H1 (cell line): ENCODE measurements at regions not wholly inside any gene's neighbourhood (a gene's known extent, or its start where the extent isn't known, plus 50 kb on each side); places are given as distances from the start of the nearest gene placed in this dataset.

Experiments used
- CTCF ChIA-PET: fragments of 300-600 bp; sonication (Branson Sonifier 250); formaldehyde crosslinking; loops from one replicate; lab custom pipeline; 2021; ENCODE audit not compliant: partially characterized antibody; lab: Charles Lee
- POLR2A ChIA-PET: fragments of 300-600 bp; sonication (Branson Sonifier 250); formaldehyde crosslinking; loops from one replicate; lab custom pipeline; 2021; ENCODE audit warnings: inconsistent platforms; ENCODE audit not compliant: partially characterized antibody; lab: Charles Lee
- DNase-seq, 2 experiments: peaks; one replicate each; pipeline versions ENCODE4 v3.0.0 to v3.0.0-alpha.2; 2010 to 2022; ENCODE audit warnings: low spot score in 2 of 2, low read depth in 1 of 2, mixed read lengths in 1 of 2
- FAIRE-seq: peaks from 2 replicates; lab custom pipeline; 2011; peaks lifted over from hg19 to GRCh38; lab: Jason Lieb, UNC
- H2AFZ ChIP-seq: 2 replicates; pipeline ENCODE4 v1.8.1; 2012; ENCODE audit warnings: low read length, inconsistent platforms
- H2AK5ac ChIP-seq: 2 replicates; pipeline ENCODE4 v1.6.1; 2013; ENCODE audit warnings: low read depth, low read length
- H2BK120ac ChIP-seq: replicated peaks from 2 replicates; pipeline ENCODE3; 2013; ENCODE audit warnings: low read depth, low read length, inconsistent platforms
- H2BK12ac ChIP-seq: 2 replicates; pipeline ENCODE4 v1.6.1; 2013; ENCODE audit warnings: low read depth, low read length
- H2BK15ac ChIP-seq: 2 replicates; pipeline ENCODE4 v1.6.1; 2013; ENCODE audit warnings: low read length
- H2BK20ac ChIP-seq: 2 replicates; pipeline ENCODE4 v1.6.1; 2013; ENCODE audit warnings: low read length
- H2BK5ac ChIP-seq: 2 replicates; pipeline ENCODE4 v1.6.1; 2013; ENCODE audit warnings: low read depth, low read length
- H3K14ac ChIP-seq: 2 replicates; pipeline ENCODE4 v1.6.1; 2013; ENCODE audit warnings: inconsistent platforms; ENCODE audit not compliant: insufficient read length
- H3K18ac ChIP-seq: 2 replicates; pipeline ENCODE4 v1.6.1; 2013; ENCODE audit warnings: low read length; ENCODE audit errors: extremely low read depth
- H3K23ac ChIP-seq: 2 replicates; pipeline ENCODE4 v1.6.1; 2013; ENCODE audit warnings: inconsistent platforms; ENCODE audit not compliant: insufficient read length
- H3K23me2 ChIP-seq: 2 replicates; pipeline ENCODE4 v1.6.1; 2013; ENCODE audit warnings: low read depth, low read length
- H3K27ac ChIP-seq: 2 replicates; pipeline ENCODE4 v1.6.1; 2011; ENCODE audit warnings: low read depth, low read length, inconsistent platforms
- H3K27me3 ChIP-seq, 4 experiments: replicated peaks in 1 of 4; 1 replicate in 1 of 4; 2 replicates in 3 of 4; pipeline versions ENCODE4 v1.6.1 to v1.8.1; 2011 to 2013; ENCODE audit warnings: low read length in 3 of 4, mild to moderate bottlenecking in 3 of 4, inconsistent platforms in 2 of 4, mixed read lengths in 2 of 4, moderate library complexity in 1 of 4; ENCODE audit not compliant: control insufficient read depth in 3 of 4, insufficient read depth in 3 of 4; ENCODE audit errors: extremely low read depth in 1 of 4
- H3K36me3 ChIP-seq, 4 experiments: 2 replicates each; pipeline versions ENCODE4 v1.6.1 to v1.8.1; 2011 to 2013; ENCODE audit warnings: mild to moderate bottlenecking in 4 of 4, low read length in 3 of 4, moderate library complexity in 2 of 4, control low read depth in 1 of 4, inconsistent platforms in 1 of 4; ENCODE audit not compliant: insufficient read depth in 4 of 4, control insufficient read depth in 2 of 4
- H3K4ac ChIP-seq: replicated peaks from 2 replicates; pipeline ENCODE3; 2013; ENCODE audit warnings: low read length, low read depth, mixed read lengths, inconsistent platforms; ENCODE audit not compliant: insufficient read length
- H3K4me1 ChIP-seq, 4 experiments: replicated peaks in 1 of 4; 1 replicate in 1 of 4; 2 replicates in 3 of 4; pipeline versions ENCODE4 v1.6.1 to v1.8.1; 2011 to 2013; ENCODE audit warnings: low read length in 3 of 4, inconsistent platforms in 2 of 4, mixed read lengths in 1 of 4; ENCODE audit not compliant: insufficient read depth in 4 of 4, control insufficient read depth in 3 of 4
- H3K4me2 ChIP-seq, 2 experiments: 2 replicates each; pipeline versions ENCODE4 v1.6.1 to v1.8.1; 2011 to 2013; ENCODE audit warnings: low read depth in 2 of 2, low read length in 2 of 2, control low read depth in 1 of 2, inconsistent platforms in 1 of 2, mild to moderate bottlenecking in 1 of 2; ENCODE audit not compliant: insufficient read depth in 1 of 2
- H3K4me3 ChIP-seq, 4 experiments: fragments of 200-600, 300-600 bp in 1 of 4; sonication (generic), shearing (Covaris generic), sonication (Bioruptor Twin) in 1 of 4; 2 replicates each; pipeline versions ENCODE4 v1.5.1 to v1.8.1; 2011 to 2016; ENCODE audit warnings: low read length in 4 of 4, low read depth in 3 of 4, control low read depth in 2 of 4, inconsistent platforms in 2 of 4, mild to moderate bottlenecking in 2 of 4, mixed read lengths in 1 of 4, moderate library complexity in 1 of 4; ENCODE audit not compliant: insufficient read depth in 2 of 4; ENCODE audit errors: extremely low read depth in 1 of 4
- H3K56ac ChIP-seq: replicated peaks from 2 replicates; pipeline ENCODE3; 2013; ENCODE audit warnings: low read depth, mild to moderate bottlenecking, mixed read lengths, low read length, inconsistent platforms; ENCODE audit not compliant: insufficient read length
- H3K79me1 ChIP-seq: 2 replicates; pipeline ENCODE4 v1.6.1; 2013; ENCODE audit warnings: low read depth, low read length, control low read depth
- H3K79me2 ChIP-seq, 2 experiments: 2 replicates each; pipeline versions ENCODE4 v1.6.1 to v1.8.1; 2012 to 2013; ENCODE audit warnings: low read length in 2 of 2, mild to moderate bottlenecking in 2 of 2, inconsistent platforms in 1 of 2; ENCODE audit not compliant: insufficient read depth in 2 of 2, control insufficient read depth in 1 of 2
- H3K9ac ChIP-seq, 4 experiments: replicated peaks in 1 of 4; 1 replicate in 1 of 4; 2 replicates in 3 of 4; pipeline versions ENCODE4 v1.6.1 to v1.8.1; 2011 to 2013; ENCODE audit warnings: low read depth in 3 of 4, low read length in 3 of 4, control low read depth in 2 of 4, mild to moderate bottlenecking in 2 of 4, moderate library complexity in 2 of 4, inconsistent platforms in 1 of 4; ENCODE audit errors: extremely low read depth in 1 of 4
- H3K9me3 ChIP-seq, 2 experiments: 2 replicates each; pipeline versions ENCODE4 v1.6.1 to v1.8.1; 2012 to 2013; ENCODE audit warnings: mild to moderate bottlenecking in 2 of 2, moderate library complexity in 2 of 2, control low read depth in 1 of 2, inconsistent platforms in 1 of 2, low read depth in 1 of 2, low read length in 1 of 2, mixed read lengths in 1 of 2; ENCODE audit not compliant: insufficient read depth in 2 of 2
- H4K20me1 ChIP-seq, 2 experiments: replicated peaks in 1 of 2; 2 replicates each; pipeline versions ENCODE3 to v1.8.1; 2011 to 2013; ENCODE audit warnings: inconsistent platforms in 2 of 2, low read length in 2 of 2, mild to moderate bottlenecking in 1 of 2; ENCODE audit not compliant: insufficient read depth in 2 of 2, control insufficient read depth in 1 of 2
- H4K5ac ChIP-seq: 2 replicates; pipeline ENCODE4 v1.6.1; 2013; ENCODE audit warnings: low read length, low read depth, mixed read lengths, inconsistent platforms; ENCODE audit not compliant: insufficient read length
- H4K8ac ChIP-seq: 2 replicates; pipeline ENCODE4 v1.8.0; 2013; ENCODE audit warnings: mild to moderate bottlenecking, moderate library complexity, low read length, inconsistent platforms; ENCODE audit not compliant: insufficient read depth; ENCODE audit errors: extremely low read depth
- H4K91ac ChIP-seq: replicated peaks from 2 replicates; pipeline ENCODE3; 2013; ENCODE audit warnings: low read length, mixed read lengths, inconsistent platforms; ENCODE audit not compliant: insufficient read length
- ASH2L ChIP-seq: fragments of 200-600, 300-600 bp; sonication (generic); IDR thresholded peaks from one replicate; pipeline ENCODE4 v1.7.1; 2017; ENCODE audit warnings: low read length
- HDAC2 ChIP-seq, 2 experiments: fragments of 300-600 bp in 1 of 2; sonication (generic) in 1 of 2; IDR thresholded peaks; 2 replicates each; pipeline ENCODE4 v1.6.1; 2011 to 2012; ENCODE audit warnings: low read depth in 2 of 2, low read length in 2 of 2, mild to moderate bottlenecking in 2 of 2, moderate library complexity in 2 of 2, borderline replicate concordance in 1 of 2, inconsistent platforms in 1 of 2
- JUN ChIP-seq: IDR thresholded peaks from 2 replicates; pipeline ENCODE4 v1.6.1; 2011; ENCODE audit warnings: low read depth, mild to moderate bottlenecking, improper control_type of control experiment, low read length
- POU5F1 ChIP-seq: IDR thresholded peaks from 2 replicates; pipeline ENCODE4 v1.6.1; 2011; ENCODE audit warnings: low read depth, mild to moderate bottlenecking, low read length, moderate library complexity
- TBP ChIP-seq: IDR thresholded peaks from 2 replicates; pipeline ENCODE4 v1.6.1; 2011; ENCODE audit warnings: low read depth, low read length, improper control_type of control experiment
- ZNF274 ChIP-seq: IDR thresholded peaks from 2 replicates; pipeline ENCODE4 v1.7.0; 2012; ENCODE audit warnings: low read length, borderline replicate concordance; ENCODE audit errors: extremely low read depth
- WGBS, 2 experiments: shearing (Covaris generic) in 1 of 2; methylation state at CpG; one replicate each; pipeline versions ENCODE4 v1.1.6 to v1.1.7; 2013 to 2015; ENCODE audit warnings: low lambda C conversion rate in 2 of 2, mixed read lengths in 2 of 2, inconsistent platforms in 1 of 2, low coverage in 1 of 2, missing lambda C conversion rate in 1 of 2; ENCODE audit not compliant: insufficient replicate concordance in 2 of 2, insufficient coverage in 1 of 2, insufficient read length in 1 of 2; ENCODE audit errors: extremely low coverage in 1 of 2, missing lambda C conversion rate in 1 of 2; 5-methylcytosine and 5-hydroxymethylcytosine counted together

DNA sequence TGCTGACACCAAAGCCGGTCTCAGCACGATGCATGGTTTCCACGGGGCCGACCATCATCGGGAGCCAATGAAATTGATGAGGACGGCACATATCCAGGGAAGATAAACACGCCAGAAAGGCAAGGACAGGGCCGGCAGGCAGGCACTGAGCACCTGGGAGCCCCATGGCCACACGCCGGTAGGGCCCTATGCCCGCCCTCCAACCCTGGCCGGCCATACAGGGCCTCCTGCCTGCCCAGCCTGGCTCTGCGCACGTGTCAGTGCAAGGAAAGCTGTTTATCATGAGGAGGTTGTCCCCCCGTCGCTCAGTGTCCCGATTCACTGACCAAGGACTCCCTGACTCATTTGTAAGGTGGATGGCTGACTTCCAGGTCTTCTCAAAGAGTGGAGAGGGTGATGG is 237.5 kb downstream of the GLI2 start:
- Histone ChIP-seq H3K9ac (no peak overlapping the region), H3K4me3 (no peak overlapping the region), H4K91ac (no peak overlapping the region), H3K4ac (no peak overlapping the region), H2BK5ac (no peak overlapping the region), H3K56ac (no peak overlapping the region), H3K27ac (no peak overlapping the region), H3K9me3 (no peaks in the 10 kb centered on the region), H3K27me3 (no peaks in the 10 kb centered on the region), H3K36me3 (peaks cover 17 to 64% (median 50%) of the 10 kb centered on the region in 4 experiments), H4K5ac (no peak overlapping the region), H2AK5ac (no peak overlapping the region), H3K14ac (no peak overlapping the region), H2BK20ac (no peak overlapping the region), H2BK120ac (no peak overlapping the region), H2AFZ (no peak overlapping the region), H3K4me1 (no peaks in the 10 kb centered on the region; a peak in 2 of 7 replicates), H3K23ac (no peak overlapping the region), H4K8ac (no peak overlapping the region), H3K4me2 (no peak overlapping the region), H2BK12ac (no peak overlapping the region), H3K79me1 (no peaks in the 10 kb centered on the region), H3K23me2 (0 out of 2 replicates have a peak, but pooled peaks cover 3% of the 10 kb centered on the region), H4K20me1 (peaks cover 0 to 17% of the 10 kb centered on the region in 2 experiments), H3K18ac (no peak overlapping the region), H2BK15ac (no peak overlapping the region), H3K79me2 (no peaks in the 10 kb centered on the region)
- ChIA-PET POLR2A (no interaction called here), CTCF (interaction anchor here (1.3 to 2.3 kb wide), 3 partner anchors 15 to 21 kb away, joined by 3 to 11 read pairs (median 3); no protein-coding TSS in a partner anchor)
- WGBS, 2 experiments: 95% methylated on average over 17 of the region's 17 CpGs; no CpG with 5 or more reads in 1 of the 2 experiments
- DNase-seq: no peak
- FAIRE-seq: no peak
- TF ChIP-seq JUN (no peak), POU5F1 (no peak), ASH2L (no peak), ZNF274 (no peak), HDAC2 (IDR thresholded peaks at IDR 0.05; ENCODE audit: borderline replicate concordance in 1 of 2, low read depth in 2 of 2, low read length in 2 of 2) (no peak), TBP (no peak)
